Stimulated activated CD8-positive, alpha-beta memory T cell treated with anti-CD3 and anti-CD28 coated beads, Interleukin-7, amount 100 ng/mL, for 24 hours (primary cell): ENCODE measurements at regions not wholly inside any gene's neighbourhood (a gene's known extent, or its start where the extent isn't known, plus 50 kb on each side); places are given as distances from the start of the nearest gene placed in this dataset.

Experiments
- DNase-seq: peaks from one replicate; pipeline ENCODE4 v3.0.0-alpha.2; 2020; ENCODE audit warnings: low read depth

GRCh38 chr6:5946701-5947100 is 60.0 kb downstream of the NRN1 start:
- no peak for DNase-seq

DNA sequence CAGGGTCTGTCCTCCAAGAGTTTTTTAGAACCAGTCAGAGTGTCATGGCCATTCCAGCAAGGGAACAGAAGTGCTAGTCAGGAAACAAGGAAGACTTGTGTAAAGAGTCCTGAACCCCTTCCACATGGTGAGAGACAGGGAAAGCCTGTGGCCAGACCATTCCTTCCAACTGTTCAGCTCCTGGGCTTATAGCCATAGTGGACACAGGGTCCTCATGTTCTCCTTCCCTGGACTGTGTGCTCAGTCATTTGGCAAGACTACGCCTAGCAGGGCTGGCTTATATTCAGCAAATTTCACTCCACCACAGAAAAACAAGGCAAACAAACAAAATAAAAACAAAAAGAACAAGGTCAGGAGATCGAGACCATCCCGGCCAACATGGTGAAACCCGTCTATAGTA is 60.5 kb downstream of the NRN1 start:
- DNase-seq, result no peak

DNA sequence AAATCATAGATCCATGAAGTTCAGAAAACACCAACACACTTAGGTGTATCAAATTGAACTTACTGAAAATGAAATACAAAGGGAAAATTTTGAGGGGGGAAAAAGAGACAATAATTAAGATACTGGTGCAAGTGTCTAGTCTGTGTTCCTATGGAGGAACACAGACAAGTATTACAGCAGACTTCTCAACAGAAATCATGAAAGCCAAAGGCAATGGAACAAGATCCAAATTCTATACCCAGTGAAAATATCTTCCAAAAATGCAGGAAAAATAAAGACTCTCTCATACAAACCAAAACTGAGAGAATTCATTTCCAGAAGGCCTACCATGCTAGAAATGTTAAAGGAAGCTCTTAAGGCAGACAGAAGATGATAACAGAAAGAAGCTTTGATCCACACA is 63.1 kb downstream of the NRN1 start:
- no peak for DNase-seq

DNA sequence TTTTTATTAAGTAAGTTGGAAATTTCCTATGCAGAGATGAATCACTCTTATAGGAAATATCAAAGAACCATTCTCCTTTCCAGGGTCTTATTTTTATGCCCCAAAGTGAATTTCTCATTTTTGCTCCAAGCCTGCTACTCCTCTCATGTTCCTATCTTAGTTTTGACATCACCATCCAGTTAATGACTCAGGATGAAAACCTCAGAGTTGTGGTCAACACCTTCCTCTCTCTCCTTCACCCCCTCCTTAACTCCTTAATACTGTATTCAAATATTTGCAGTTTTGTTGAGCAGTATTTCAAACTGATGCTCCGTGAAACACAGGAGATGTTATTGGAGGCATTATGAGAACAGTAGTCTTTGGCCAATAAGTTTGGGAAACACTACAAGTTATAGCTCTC is 64.1 kb downstream of the NRN1 start:
- DNase-seq, result no peak

DNA sequence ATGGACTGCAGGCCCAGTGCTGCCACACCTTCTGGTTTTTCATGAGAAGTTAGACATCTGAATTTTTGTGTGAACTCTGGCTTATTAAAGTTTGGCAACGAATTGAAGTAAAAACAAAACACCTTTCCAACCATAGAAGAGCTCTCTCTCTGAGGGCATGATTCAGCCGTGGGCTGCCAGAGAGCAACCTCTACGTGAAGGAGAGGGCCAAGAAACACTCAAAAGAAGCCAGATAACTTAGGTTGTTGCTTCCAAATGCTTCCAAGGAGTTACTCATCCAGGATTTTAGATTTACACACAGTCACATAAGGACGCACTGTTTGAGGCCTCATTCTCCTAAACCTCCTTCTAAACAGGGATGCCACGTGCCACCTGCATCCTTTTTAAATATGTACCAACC is 65.5 kb downstream of the NRN1 start:
- no peak for DNase-seq

GRCh38 chr6:5938934-5939333 is 67.8 kb downstream of the NRN1 start:
- DNase-seq, result no peak

DNA sequence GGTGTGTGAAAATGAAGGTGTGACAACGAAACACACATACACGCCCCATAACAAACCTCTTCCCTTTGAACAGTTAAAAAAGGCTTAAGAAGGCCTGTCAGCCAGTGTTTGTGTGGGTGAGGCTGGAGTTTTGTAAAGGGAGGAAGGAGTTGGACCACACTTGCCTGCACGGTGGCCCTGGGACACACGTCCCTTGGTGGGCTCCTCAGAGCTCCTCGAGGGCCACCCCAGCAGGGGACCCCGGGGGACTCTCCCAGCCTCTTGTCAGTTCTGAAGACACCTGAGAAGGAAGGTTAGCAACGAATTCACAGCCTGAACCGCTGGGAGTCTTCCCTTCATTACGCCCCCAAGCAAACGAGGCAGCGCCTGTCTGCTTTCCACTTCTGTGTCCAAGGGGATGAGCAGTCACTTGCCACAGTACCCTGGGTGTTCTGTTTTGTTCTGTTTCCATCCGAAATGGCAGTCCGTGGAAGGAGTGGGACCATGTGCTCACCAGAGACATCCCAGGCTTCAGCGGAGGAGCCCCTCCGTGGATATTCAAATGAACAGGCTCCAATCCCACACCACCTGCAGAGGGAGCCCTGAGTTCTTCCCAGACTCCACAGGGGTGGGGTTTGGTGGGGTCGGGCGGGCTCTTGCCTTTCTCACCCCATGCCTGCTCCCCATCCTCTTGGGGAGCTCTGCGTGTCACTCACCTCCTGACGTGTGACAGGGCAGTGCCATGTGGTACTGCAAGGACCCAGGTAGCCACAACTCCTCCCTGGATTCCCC is 68.6 kb downstream of the NRN1 start:
- DNase-seq, result no peak

DNA sequence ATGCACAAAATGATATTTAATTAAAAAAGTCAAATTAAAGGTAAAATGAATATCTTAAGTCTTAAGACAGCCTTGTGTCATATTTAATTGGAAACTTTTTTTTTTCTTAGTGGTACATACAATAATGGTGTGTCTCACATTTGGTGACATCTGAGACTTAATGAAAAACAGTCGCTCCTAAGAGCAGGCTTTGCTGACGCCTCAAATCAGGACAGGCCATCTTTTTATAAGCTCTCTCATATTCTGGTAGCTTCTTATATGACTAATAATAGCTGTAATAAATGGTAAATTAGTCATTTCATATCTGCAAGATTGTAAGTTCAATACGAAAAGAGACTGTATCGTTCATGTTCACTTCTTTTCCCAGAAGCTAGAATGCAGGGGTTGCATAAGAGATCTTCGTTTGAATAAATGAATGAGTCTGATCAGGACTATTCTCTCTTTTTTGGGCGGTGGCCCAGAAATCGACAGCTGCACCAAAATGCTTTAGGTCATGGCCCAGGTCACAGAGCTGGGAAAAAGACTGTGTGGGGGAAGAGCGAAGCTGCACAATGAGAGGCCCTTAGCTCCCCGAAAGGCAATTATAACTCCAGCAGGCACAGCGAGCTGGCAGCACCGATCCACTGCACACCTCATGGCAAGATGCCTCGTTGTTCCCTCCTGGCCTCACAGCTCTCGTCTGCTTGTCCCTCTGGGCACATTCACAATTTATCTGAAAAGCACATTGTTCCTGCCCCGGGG is 69.4 kb downstream of the NRN1 start:
- DNase-seq, result no peak

DNA sequence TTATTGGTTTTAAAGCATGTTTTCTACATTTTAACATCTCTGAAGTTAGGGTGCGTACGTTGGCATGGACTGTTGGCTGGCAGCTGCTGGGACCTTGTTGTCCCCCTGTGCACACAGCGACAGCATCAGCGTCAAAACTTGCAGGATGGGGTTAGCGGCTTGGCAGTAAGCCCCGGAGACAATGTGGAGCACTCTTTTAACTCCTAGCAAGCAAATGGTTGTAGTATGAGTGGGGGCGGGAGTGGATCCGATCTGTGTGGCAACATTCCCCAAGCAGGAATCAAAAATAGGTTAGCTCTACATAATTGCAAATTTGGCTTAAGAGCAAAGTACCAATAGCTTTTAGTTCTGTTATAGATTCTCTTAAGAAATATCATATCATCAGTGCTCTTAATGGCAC is 70.1 kb downstream of the NRN1 start:
- DNase-seq, result no peak

- DNase-seq, result no peak
Observed at GRCh38 chr6:5936140-5936539, 70.6 kb downstream of the NRN1 start.

GRCh38 chr6:5930968-5931367 is 75.8 kb downstream of the NRN1 start:
- no peak for DNase-seq

GRCh38 chr6:5930143-5930770 is 76.5 kb downstream of the NRN1 start:
- no peak for DNase-seq

DNA sequence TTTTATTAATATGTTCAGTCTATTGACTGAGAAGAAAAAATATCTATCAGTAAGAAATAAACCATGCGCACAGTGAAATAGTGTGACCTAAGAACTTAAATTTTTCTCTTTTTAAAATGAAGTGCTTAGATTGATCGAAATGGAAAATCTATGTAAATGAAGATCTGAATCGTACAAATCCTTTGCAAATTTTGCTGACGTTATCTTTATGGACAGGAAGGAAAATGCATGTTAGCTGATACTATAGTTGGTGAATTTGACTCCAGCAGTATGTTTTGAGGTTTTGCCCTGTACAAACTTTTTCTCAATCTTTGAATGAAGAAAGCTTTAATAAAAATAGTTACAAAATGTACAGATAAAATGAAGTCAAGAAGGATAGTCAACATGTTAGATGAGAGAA is 82.9 kb downstream of the NRN1 start:
- no peak for DNase-seq

DNA sequence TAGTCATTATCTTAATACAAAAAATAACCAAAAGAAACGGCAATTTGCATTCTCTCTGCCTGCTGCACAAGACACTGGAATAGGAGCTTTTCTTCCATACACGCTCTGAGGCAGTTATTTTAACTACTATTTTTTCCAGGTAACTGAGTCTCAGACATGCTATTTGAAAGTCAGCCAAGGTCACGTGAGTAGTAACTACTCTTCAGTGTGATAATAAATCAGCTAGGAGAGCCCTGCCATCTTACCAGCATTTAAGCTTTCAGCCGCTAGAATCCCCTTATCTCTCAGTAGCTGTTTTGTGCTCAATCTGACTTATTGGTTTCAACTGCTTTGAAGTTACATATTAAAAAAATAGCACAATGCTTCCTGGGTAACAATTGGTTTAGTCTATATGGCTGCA is 84.5 kb downstream of the NRN1 start:
- no peak for DNase-seq

- DNase-seq, result no peak
Observed at GRCh38 chr6:5909721-5910120, 97.0 kb downstream of the NRN1 start.

DNA sequence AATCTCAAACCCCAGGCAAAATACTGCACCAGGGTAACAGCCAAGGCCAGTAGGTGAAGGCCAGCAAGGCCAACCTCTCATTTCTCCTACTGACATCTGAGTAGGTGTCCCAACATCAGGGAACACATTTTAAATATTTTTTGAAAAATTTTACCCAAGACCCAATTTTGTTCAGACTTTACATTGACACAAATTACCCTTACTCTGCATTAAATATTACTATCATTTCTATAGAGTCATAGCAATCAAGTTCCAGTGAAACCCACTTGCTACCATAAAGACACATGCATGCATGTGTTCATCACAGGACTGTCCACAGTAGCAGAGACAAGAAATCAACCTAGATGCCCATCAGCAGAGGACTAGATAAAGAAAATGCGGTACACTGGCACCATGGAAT is 99.9 kb downstream of the NRN1 start:
- no peak for DNase-seq

- DNase-seq, result no peak
Observed at GRCh38 chr6:5906340-5906670, 100.4 kb downstream of the NRN1 start.

- no peak for DNase-seq
Observed at GRCh38 chr6:5905431-5906339, 101.0 kb downstream of the NRN1 start.

DNA sequence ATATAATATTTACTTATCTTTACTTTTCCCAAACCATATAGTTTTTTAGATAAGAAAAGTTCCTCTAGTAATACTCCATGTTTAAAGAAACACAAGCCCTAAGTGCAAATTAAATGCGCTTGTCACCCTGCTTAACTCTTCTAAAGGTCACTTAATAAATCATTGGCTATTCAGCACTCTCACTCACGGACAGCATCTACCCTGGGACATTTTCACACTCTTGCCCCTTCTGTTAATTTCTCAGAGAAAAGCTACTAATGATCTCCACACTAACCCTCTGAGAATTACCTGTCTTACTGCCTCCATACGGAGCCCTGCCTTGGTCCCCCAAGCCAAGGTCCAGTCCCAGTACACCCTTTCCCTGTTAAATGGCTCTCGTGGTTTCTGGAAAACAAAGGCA is 102.2 kb downstream of the NRN1 start:
- no peak for DNase-seq

DNA sequence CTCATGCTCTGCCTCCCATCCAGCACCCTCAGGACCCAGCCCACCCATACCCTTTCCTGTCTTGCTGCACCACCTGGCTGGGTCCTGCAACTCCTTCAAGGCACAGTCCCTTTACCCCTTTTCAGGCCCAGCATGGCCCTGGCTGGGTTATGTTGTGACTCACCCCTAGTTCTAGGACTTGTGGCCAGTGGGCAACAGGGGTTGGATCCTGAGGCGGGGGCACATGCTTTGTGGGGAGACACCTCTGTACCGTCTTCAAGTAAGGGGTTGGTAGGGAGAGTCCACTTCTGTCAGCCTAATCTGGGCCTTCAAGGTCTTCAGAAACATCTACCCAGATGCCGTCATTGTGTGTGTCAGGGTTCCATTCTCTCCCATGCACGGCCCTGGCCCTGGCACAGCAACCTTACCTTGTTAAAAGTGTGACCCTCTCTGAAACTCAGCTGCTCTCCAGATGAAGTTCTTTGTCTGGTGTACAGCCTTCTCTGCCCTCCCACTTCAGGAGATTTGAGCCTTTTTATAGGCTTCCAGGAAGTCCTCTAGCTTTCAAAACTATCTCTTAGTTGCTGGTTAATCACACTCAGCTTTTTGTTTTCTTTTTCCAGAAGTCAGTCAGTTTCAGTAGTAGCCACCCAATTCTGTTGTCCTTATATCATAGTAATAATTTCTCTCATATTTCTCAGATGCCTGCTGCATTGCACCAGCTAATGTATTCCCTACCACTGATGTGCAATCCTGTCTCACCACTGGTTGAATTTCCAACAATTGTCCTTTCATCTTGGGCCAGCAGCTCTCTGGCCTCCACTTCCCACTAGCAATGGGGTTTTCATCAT is 107.3 kb downstream of the NRN1 start:
- DNase-seq, result no peak

DNA sequence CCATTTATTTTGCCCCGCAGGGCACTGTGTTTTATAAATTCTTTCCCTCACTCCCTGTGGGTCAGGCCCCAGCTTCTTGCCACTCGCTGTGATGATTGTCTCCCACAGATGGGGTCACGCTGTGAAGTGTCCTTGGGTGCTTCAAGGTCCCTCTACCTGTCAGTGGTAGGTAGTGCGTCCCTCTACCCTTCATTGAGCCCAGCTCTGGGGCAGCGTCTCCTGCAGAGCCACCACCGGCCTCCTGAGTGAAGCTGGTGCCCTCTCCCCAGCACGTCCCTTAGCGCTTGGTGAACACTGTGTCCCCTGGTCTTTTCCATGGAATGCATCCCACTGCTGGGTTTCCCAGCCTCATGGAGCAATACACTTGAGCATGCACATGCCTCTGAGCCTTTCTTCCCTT is 108.2 kb downstream of the NRN1 start:
- DNase-seq, result no peak

- no peak for DNase-seq
Observed at GRCh38 chr6:5898102-5898501, 108.6 kb downstream of the NRN1 start.
